ENCODE measurements at regions not wholly inside any gene's neighbourhood (a gene's known extent, or its start where the extent isn't known, plus 50 kb on each side); places are given as distances from the start of the nearest gene placed in this dataset.
"Not testable (repeated sequence)": the region's sequence is repeated elsewhere in the genome, so short reads cannot be mapped to it uniquely, and the experiment has no call there.

- FAIRE-seq: no peak
Observed at GRCh38 chrX:40853004-40853815, 117.9 kb upstream of the MED14 start.

- no peak for FAIRE-seq
Observed at GRCh38 chrX:40853816-40854123, 118.4 kb upstream of the MED14 start.

- FAIRE-seq: no peak
Observed at GRCh38 chrX:40854242-40854641, 118.9 kb upstream of the MED14 start.

- no peak for FAIRE-seq
Observed at GRCh38 chrX:40855411-40855810, 120.1 kb upstream of the MED14 start.

GRCh38 chrX:40855932-40856515 is 120.7 kb upstream of the MED14 start:
- no peak for FAIRE-seq

- FAIRE-seq: not testable (repeated sequence)
Observed at GRCh38 chrX:40861952-40862554, 126.7 kb upstream of the MED14 start.

GRCh38 chrX:40863260-40863659 is 127.9 kb upstream of the MED14 start:
- FAIRE-seq: not testable (repeated sequence)

GRCh38 chrX:40863671-40864070 is 128.3 kb upstream of the MED14 start:
- no peak for FAIRE-seq

- FAIRE-seq: no peak
Observed at GRCh38 chrX:40864972-40865371, 129.6 kb upstream of the MED14 start.

- no peak for FAIRE-seq
Observed at GRCh38 chrX:40866893-40867292, 131.6 kb upstream of the MED14 start.

- FAIRE-seq: no peak
Observed at GRCh38 chrX:40867352-40867751, 132.0 kb upstream of the MED14 start.

GRCh38 chrX:40868868-40869267 is 133.5 kb upstream of the MED14 start:
- FAIRE-seq: no peak

- not testable (repeated sequence) for FAIRE-seq
Observed at GRCh38 chrX:40870982-40871381, 135.6 kb upstream of the MED14 start.

- FAIRE-seq: no peak
Observed at GRCh38 chrX:40871385-40872082, 136.2 kb upstream of the MED14 start.

- FAIRE-seq: no peak
Observed at GRCh38 chrX:40872351-40872750, 137.0 kb upstream of the MED14 start.

- no peak for FAIRE-seq
Observed at GRCh38 chrX:40875476-40875875, 140.1 kb upstream of the MED14 start.

- FAIRE-seq: peak; percentile 29
Observed at GRCh38 chrX:40877887-40878286, 142.5 kb upstream of the MED14 start.

- no peak for FAIRE-seq
Observed at GRCh38 chrX:40878766-40879165, 143.4 kb upstream of the MED14 start.

- FAIRE-seq: not testable (repeated sequence)
Observed at GRCh38 chrX:40879172-40879571, 143.8 kb upstream of the MED14 start.

GRCh38 chrX:40880712-40881111 is 145.4 kb upstream of the MED14 start:
- FAIRE-seq: no peak

GRCh38 chrX:40883021-40883619 is 147.8 kb upstream of the MED14 start:
- no peak for FAIRE-seq

GRCh38 chrX:40885989-40886388 is 150.6 kb upstream of the MED14 start:
- FAIRE-seq: no peak

- no peak for FAIRE-seq
Observed at GRCh38 chrX:40887476-40887875, 152.1 kb upstream of the MED14 start.

All from A204.1 (cell line).